ENCODE measurements at regions not wholly inside any gene's neighbourhood (a gene's known extent, or its start where the extent isn't known, plus 50 kb on each side); places are given as distances from the start of the nearest gene placed in this dataset.

- ATAC-seq = peak in 1 of 2 experiments; percentile 33; a peak in 1 of 6 replicates
- no peaks in the 10 kb centered on the region; the same call in 2 of the 3 replicates for H3K9me3 ChIP-seq
- no peak overlapping the region for H3K4me3 ChIP-seq
- WGBS (ENCODE audit: missing lambda C conversion rate) = 46% methylated on average over 13 of the region's 21 CpGs
- H3K4me2 ChIP-seq = no peak overlapping the region
- POLR2A ChIA-PET = no interaction called here
- CTCF ChIA-PET = no interaction called here
- TF ChIP-seq USF2 (IDR thresholded peaks at IDR 0.05) (peak; percentile 46; the same call in 1 of the 2 replicates), SREBF2 (IDR thresholded peaks at IDR 0.05) (no peak), RARB (CRISPR knock-in tag; IDR thresholded peaks at IDR 0.05) (no peak)
- no peaks in the 10 kb centered on the region for H3K4me1 ChIP-seq
- no peak overlapping the region for H3K27ac ChIP-seq
- no peak for FAIRE-seq
- peak in 1 of 2 experiments; percentile 30 for DNase-seq (ENCODE audit: low read depth in 1 of 2, low spot score in 1 of 2)
Measured at GRCh38 chr12:130070126-130070611, 92.1 kb upstream of the FZD10 start.

GRCh38 chr12:130073721-130074120 lies 88.5 kb upstream of the FZD10 start:
- H3K4me3 ChIP-seq = no peak overlapping the region
- H3K27ac ChIP-seq = no peak overlapping the region
- ATAC-seq = no peak
- H3K4me1 ChIP-seq = no peaks in the 10 kb centered on the region
- no peak for FAIRE-seq
- DNase-seq (ENCODE audit: low read depth in 1 of 2, low spot score in 1 of 2) = no peak
- POLR2A ChIA-PET = no interaction called here
- H3K4me2 ChIP-seq = no peak overlapping the region
- CTCF ChIA-PET = no interaction called here
- TF ChIP-seq KDM5A (IDR thresholded peaks at IDR 0.05) = no peak
- no peak for TF ChIP-seq PHF8 (IDR thresholded peaks at IDR 0.05; ENCODE audit: borderline replicate concordance, low read depth)
- TF ChIP-seq MAZ (IDR thresholded peaks at IDR 0.05; ENCODE audit: borderline replicate concordance, low read depth, low read length) = no peak
- no peak for TF ChIP-seq NFE2L2 (conservative IDR thresholded peaks at IDR 0.05; ENCODE audit: low read length)
- no peak for TF ChIP-seq EHMT2 (IDR thresholded peaks at IDR 0.05; ENCODE audit: low read depth)
- TF ChIP-seq EHF (CRISPR knock-in tag; IDR thresholded peaks at IDR 0.05) = no peak
- no peak for TF ChIP-seq FOXS1 (CRISPR knock-in tag; IDR thresholded peaks at IDR 0.05)
- no peak for TF ChIP-seq RNF2 (IDR thresholded peaks at IDR 0.05; ENCODE audit: borderline replicate concordance, low read depth)
- TF ChIP-seq HES2 (IDR thresholded peaks at IDR 0.05) = no peak
- no peak for TF ChIP-seq HOXB13 (CRISPR knock-in tag; IDR thresholded peaks at IDR 0.05; ENCODE audit: low read depth)
- no peak for TF ChIP-seq HEYL (CRISPR knock-in tag; IDR thresholded peaks at IDR 0.05)
- no peak for TF ChIP-seq BHLHE40 (IDR thresholded peaks at IDR 0.05; ENCODE audit: low read depth, low read length)
- no peak for TF ChIP-seq NPAS2 (CRISPR knock-in tag; IDR thresholded peaks at IDR 0.05; ENCODE audit: borderline replicate concordance)
- no peak for TF ChIP-seq FOSL2 (IDR thresholded peaks at IDR 0.05)
- TF ChIP-seq FOSL2 (CRISPR knock-in tag; IDR thresholded peaks at IDR 0.05) = no peak
- TF ChIP-seq KDM1A (IDR thresholded peaks at IDR 0.05; ENCODE audit: low read depth) = no peak
- peaks cover 2% of the 10 kb centered on the region; the same call in 1 of the 3 replicates for H3K9me3 ChIP-seq
- 63% methylated on average over 3 of the region's 3 CpGs for WGBS (ENCODE audit: missing lambda C conversion rate)

GRCh38 chr12:130074661-130075406 lies 87.4 kb upstream of the FZD10 start:
- H3K4me2 ChIP-seq = no peak overlapping the region
- no peaks in the 10 kb centered on the region for H3K4me1 ChIP-seq
- no peak overlapping the region for H3K27ac ChIP-seq
- ChIA-PET POLR2A (no interaction called here), CTCF (no interaction called here)
- TF ChIP-seq CBX8 (IDR thresholded peaks at IDR 0.05) = no peak
- no peak for TF ChIP-seq ESRRA (IDR thresholded peaks at IDR 0.05; ENCODE audit: borderline replicate concordance, low read length)
- TF ChIP-seq KDM5A (IDR thresholded peaks at IDR 0.05) = no peak
- no peak for TF ChIP-seq HDAC2 (IDR thresholded peaks at IDR 0.05)
- TF ChIP-seq KDM1A (IDR thresholded peaks at IDR 0.05; ENCODE audit: low read depth) = no peak
- TF ChIP-seq NR3C1 (IDR thresholded peaks at IDR 0.05) = no peak
- no peak for TF ChIP-seq EHF (CRISPR knock-in tag; IDR thresholded peaks at IDR 0.05)
- no peak for TF ChIP-seq PHF8 (IDR thresholded peaks at IDR 0.05; ENCODE audit: borderline replicate concordance, low read depth)
- TF ChIP-seq SMC3 (IDR thresholded peaks at IDR 0.05) = no peak
- no peak for TF ChIP-seq FOSL2 (IDR thresholded peaks at IDR 0.05)
- TF ChIP-seq FOSL2 (CRISPR knock-in tag; IDR thresholded peaks at IDR 0.05) = no peak
- no peak for TF ChIP-seq ZC3H11A (IDR thresholded peaks at IDR 0.05)
- TF ChIP-seq CTCF (IDR thresholded peaks at IDR 0.05) = no peak
- TF ChIP-seq HEYL (CRISPR knock-in tag; IDR thresholded peaks at IDR 0.05) = no peak
- no peak for TF ChIP-seq MAFK (IDR thresholded peaks at IDR 0.05; ENCODE audit: partially characterized antibody)
- no peak for TF ChIP-seq CHD4 (IDR thresholded peaks at IDR 0.05; ENCODE audit: borderline replicate concordance)
- no peak for TF ChIP-seq ELK1 (IDR thresholded peaks at IDR 0.05; ENCODE audit: low read depth, low read length)
- 27% methylated on average over 8 of the region's 8 CpGs for WGBS (ENCODE audit: missing lambda C conversion rate)
- no peak overlapping the region for H3K4me3 ChIP-seq
- FAIRE-seq = no peak
- no peak for ATAC-seq
- DNase-seq (ENCODE audit: low read depth in 1 of 2, low spot score in 1 of 2) = no peak
- peaks cover 4% of the 10 kb centered on the region; the same call in 1 of the 3 replicates for H3K9me3 ChIP-seq
